GM21825 (cell line): ENCODE measurements at regions not wholly inside any gene's neighbourhood (a gene's known extent, or its start where the extent isn't known, plus 50 kb on each side); places are given as distances from the start of the nearest gene placed in this dataset.

Experiments used
- ATAC-seq: cut with Tn5 transposase; IDR thresholded peaks from one replicate; pipeline ENCODE4 v1.9.1; 2021; ENCODE audit warnings: mild to moderate bottlenecking, moderate library complexity; ENCODE audit not compliant: unreplicated experiment

DNA sequence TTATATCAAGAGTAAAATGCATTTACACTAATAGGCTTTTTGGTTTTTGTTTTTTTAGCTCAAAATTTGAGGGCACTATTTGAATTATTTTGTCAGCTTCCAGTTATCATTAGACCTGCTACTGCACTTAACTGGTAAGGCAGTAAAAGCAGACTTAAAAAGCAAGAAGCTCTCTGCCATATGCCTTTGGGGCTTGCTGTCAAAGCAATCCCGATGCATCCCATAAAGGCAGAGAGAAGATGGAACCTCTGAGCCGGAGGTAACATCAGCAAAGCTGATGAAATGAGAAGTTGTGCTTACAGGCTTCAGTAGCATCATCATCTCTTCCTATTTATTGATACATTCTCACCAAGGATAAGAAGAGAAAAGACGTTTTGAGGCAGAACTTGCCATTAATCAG is 1414.3 kb upstream of the CDH6 start:
- ATAC-seq: no peak

DNA sequence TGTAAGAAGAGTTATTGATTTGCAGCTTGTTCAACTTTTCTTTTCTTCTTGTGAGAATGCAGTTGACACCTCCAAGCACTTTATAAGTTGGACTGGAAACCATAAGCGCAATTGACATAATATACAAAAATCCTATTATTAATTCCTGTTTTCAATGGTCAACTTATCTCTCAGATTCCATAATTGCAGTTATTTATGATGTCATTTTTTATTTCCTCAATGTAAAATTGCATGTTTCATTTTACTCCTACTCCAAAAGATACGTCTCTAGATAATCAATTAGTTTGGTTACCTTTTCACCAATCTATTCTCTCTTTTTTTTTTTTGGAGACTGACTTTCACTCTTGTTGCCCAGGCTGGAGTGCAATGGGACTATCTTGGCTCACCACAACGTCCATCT is 1416.1 kb upstream of the CDH6 start:
- no peak for ATAC-seq

DNA sequence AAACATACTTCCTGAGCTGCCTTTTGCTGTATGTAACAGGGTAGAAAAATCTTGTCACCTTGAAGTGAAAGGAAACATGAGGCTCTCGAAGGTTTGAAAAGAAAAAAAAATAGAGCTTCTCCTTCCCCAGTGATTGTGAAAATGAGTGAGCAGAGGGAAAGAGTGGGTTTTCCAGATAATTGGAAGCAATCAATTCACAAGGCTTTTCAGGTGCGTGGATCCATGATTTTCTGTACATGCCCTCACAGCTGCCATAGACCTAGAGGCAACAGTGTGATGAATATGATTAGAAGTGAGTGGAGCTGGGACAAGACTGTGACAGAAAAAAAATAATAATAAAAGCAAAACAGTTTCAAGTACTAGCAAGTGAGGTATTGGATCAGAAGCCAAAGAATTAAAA is 1422.5 kb upstream of the CDH6 start:
- no peak for ATAC-seq

DNA sequence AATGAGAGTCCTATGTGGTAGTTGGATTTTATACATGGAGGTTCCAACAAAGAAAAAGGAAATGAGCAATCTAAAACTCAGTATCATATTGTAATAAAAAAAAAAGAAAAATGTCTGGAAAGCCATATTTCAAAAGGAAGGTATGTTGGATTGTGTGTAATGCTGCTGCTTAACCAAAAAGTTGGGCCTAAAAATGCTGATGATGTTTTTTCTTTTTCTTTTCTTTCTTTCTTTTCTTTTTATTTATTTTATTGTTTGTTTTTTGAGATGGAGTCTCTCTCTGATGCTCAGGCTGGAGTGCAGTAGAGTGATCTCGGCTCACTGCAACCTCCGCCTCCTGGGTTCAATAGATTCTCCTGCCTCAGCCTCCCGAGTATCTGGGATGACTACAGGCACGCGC is 1424.0 kb upstream of the CDH6 start:
- ATAC-seq: no peak

DNA sequence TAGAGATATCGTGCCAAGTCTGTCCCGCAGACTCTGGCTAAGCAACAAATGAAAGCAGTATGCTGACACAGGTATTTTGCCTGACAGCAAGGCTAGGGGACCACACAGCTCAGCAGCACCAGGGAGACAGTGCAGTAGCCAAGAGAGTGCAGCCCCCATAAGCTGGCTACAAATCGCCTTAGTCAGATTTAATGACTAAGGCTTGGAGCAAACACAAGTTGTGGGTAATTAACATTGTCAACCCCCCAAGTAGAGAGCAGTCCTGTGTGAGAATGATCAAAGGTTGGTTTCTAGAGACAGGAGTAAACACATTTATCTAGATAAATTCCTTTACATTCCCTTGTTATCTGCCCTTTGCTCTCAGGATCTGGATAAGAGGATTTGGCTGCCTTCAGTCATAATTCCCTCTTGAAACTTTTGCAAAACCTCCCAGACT is 1434.5 kb upstream of the CDH6 start:
- ATAC-seq: no peak

DNA sequence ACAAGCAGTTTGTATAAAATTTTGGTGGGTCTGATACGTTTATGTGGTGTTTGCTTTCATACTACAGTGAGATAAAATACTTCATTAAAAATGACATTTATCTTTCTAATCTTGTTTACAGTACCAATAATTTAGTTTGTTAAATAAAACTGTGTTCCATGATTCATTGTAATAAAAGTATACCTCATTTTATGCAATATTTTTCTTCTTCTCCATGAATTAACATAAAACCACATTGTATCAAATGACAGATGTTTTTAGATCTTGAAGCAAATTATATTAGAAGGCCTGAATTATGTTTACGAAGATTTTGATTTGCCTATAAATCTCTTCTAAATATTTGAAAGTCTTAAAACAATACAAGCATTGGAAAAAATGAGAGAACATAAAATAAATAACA is 1443.0 kb upstream of the CDH6 start:
- ATAC-seq: no peak

DNA sequence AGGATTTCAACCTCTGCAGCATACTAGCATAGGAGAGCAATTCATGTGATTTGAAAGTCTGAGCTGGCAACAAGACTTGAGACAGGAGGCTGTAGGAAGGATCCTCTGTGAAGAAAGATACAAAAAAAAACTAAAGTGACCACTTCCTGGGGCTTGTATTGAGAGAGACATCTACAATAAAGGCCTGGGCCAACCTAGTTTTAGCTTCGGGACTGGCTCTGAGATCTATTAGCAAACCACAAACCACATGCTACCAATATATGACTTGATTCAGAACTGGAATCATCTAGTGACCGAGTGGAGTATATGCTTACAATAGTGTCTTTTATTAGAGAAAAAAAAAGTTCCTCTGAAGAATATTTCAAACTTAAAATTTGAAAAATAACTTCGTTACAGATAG is 1448.9 kb upstream of the CDH6 start:
- ATAC-seq: no peak

DNA sequence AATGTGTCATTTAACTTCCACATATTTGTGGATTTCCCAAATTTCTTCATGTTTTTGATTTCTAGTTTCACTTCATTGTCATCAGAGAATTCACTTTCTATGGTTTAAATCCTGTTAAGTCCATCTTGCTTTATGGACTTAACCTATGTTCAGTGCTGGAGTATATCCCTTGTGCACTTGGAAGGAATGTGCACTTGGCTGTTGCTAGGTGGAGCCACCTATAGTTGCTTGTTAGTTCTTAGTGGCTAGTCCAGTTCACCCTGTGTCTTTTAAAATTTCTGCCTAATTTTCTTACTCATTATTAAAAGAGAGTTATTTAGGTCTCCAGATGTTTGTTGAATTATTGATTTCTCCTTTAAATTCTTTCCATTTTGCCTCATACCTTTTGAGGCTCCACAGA is 1472.5 kb upstream of the CDH6 start:
- ATAC-seq: no peak

DNA sequence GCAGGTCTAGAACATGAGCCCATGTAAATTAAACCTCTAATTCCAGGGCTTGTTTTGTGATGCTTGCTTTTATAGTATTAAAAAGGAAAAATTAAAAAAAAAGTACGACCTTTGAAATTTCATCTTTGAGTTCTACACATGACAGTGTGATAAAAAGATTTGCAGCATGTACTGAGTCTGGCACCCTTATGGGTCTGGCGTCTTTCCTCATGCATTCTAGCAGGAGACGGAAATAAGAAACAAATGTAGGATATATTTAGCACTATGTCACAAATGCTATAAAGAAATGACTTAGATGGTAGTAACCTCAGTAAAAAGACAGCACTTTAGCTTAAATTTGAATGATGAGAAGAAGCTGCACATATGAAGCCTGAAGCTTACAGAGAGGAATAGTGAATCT is 1474.3 kb upstream of the CDH6 start:
- ATAC-seq: no peak

DNA sequence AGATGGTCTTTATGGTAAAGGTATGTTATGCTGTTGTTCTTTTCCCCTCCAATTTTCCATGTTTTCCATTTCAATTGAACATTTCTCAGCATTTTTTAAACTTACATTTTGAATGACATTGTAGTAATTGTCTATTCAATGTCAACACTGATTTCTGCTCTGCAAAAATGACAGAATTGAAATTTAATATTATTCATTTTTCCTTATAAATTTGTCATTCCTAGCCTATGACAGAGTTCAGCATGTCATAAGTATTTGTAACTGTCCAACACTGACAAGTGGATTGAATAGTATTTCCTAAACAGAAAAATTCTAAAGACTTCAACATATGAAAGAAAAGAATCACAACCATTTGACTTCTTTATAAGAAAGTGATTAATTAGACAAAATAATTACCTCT is 1478.3 kb upstream of the CDH6 start:
- ATAC-seq: no peak

DNA sequence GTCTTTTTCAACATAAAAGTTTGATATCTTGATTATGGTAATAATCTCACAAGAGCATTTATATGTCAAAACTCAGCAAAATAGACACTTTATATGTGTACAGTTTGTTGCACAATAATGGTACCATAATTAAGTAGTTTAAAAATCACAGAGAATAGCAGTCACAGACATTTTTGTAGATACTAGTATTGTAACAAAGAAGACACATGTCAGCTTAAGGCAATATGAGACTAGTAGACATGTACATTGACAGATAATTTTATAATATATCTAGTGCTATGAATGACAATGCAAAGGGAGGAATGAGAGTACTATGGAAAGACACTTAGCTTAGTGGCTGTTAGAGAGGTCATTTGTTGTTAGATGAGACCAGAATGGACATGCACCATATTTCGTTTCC is 1490.6 kb upstream of the CDH6 start:
- no peak for ATAC-seq

DNA sequence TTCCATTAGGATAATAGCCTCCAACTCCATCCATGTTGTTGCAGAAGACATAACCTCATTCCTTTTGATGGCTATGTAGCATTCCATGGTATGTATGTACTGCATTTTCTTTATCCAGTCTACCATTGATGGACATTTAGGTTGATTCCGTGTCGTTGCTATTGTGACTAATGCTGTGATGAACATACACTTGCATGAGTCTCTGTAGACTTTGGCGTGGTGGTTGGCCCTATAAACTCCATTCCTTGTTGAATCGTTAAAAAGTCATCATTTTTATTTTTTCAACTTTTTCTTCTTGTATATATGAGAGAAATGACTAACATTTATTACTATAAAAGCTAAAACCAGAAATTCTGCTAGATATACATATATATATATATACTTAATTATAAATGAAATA is 1491.9 kb upstream of the CDH6 start:
- ATAC-seq: no peak

DNA sequence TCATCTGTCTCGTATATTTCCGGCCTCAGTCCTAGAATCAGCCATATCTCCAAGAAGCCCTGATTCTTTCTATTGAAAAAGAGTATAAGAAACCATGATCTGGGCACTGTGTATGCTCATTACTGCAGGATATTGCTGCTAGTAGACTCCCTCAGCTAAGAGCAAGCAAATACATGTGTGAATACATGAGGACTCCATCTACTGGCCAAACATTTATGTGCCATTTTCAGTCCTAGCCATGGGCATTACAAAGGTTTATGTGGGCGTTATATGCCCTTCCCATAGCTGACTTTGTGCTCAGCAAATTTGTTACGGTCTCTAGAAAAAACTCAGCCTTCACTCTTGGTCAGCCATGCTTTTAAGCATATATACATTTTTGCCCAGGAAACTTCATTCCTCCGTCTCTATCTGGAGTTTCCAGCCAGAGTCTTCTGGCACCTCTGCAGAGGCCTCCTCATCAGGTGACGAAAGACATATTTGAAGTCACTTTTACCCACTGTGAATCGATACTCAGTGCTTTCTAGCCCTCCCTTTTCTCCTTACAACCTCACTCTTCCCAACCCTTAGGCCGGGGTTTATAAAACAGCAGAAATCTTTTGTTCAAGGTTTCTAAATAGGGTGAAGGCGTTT is 1495.6 kb upstream of the CDH6 start:
- ATAC-seq: no peak

DNA sequence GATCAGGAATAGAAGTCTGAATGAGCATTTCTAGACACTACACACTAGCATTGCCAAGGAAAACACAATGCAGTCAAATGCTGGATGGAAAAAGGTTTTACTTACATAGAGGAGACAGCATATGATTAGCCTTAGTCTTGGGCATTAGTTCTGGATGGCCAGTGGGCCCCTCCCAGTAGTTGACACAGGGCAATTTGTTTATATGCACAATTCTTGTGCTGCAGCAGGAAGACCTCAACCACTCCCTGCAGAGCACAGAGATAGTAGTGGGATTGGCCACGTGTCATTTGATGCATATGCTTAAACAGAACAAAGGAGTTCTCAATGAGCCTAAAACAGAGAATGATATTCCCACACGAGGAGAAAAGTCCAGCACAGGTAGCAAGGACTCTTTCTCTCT is 1496.2 kb upstream of the CDH6 start:
- ATAC-seq: no peak

DNA sequence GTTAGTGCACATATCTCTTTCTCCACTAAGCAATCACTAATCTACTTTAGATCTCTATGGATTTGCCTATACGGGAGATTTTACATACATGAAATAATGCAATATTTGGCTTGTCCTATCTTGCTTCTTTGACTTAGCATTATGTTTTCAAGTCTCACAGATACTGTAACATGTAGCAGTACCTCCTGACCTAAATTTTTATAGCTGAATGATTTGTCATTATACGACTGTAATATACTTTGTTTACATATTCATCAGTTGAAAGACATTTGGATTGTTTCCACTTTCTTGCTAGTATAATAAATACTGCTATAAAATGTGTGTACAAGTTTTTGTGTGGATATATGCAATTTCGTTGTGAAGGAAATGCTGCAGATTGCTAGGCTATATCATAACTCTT is 1520.8 kb upstream of the CDH6 start:
- no peak for ATAC-seq

DNA sequence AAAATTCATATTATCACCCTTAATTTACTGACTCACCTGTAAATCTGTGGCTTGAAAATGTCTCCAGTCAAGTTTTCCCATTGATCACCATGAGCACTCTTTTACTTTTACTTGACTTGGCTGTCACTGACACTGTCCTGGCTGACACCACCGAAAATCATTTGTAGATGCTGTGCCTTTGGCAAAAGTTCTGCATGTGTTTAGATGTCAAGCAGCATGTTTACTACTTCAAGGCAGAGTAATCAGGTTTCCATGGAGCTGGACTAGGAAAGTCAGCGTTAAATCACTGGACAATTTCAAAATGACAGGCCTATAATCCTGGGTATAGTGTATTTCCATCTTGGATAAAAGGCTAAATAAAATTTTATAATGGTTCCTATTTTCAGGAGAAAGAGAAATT is 1530.6 kb upstream of the CDH6 start:
- no peak for ATAC-seq

DNA sequence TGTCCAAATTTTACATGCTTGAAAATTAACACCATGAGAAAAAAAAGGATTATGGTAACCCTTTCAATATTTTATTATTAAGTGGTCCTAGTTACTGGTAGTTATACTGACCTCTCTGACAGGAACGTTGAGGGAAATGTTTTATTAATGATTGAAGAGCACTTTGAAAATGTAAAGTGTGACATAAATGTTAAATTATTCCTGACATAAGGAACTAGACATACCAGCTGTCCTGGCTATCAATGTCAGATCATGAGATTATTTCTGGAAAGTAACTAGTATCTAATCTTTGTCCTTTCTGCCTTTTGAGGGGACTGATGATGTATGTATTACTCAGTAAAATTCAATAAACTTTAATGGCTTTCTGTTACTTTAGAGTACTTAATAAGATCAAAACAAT is 1538.5 kb upstream of the CDH6 start:
- no peak for ATAC-seq

DNA sequence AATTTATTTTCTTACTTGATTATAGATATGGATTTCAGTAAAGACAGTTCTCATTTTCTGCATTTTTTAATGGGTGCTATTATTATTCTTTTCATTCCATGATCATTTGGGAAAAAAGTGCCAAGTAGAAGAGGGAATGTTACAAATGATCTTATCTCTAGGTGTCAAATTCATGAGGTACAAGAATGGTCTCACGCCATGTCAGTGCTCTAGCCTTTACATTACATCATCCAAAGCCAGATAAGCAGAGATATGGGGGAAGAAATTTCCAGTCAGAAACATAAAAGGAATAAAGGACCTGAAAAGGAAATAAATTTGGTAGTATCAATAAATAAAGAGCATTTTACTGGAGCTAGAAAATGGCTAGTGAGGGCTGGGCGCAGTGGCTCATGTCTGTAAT is 1544.2 kb upstream of the CDH6 start:
- no peak for ATAC-seq

DNA sequence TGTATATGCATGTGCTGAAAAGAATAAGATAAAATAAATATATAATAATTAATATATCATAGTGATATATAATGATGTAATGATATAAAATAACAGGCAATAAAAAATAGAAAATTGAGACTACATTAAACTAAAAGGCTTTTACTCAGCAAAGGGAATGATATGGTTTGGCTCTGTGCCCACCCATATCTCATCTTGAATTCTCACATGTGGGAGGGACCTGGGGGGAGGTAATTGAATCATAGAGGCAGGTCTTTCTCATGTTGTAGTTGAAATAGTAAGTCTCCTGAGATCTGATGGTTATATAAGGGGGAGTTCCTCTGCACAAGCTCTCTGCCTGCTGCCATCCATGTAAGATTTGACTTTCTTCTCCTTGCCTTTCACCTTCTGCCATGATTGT is 1550.9 kb upstream of the CDH6 start:
- no peak for ATAC-seq

DNA sequence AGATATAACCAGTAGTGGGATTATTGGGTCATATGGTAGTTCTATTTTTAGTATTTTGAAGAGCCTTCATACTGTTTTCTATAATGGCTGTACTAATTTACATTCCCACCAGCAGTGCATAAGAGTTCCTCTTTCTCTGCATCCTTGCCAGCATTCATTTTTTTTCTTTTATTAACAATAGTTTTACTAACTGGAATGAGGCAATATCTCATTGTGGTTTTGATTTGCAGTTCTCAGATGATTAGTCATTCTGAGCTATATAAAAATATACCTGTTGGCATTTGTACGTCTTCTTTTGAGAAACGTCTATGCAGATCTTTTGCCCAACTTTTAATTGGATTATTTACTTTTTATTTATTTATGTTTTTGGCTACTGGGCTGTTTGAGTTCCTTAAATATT is 1579.3 kb upstream of the CDH6 start:
- no peak for ATAC-seq

DNA sequence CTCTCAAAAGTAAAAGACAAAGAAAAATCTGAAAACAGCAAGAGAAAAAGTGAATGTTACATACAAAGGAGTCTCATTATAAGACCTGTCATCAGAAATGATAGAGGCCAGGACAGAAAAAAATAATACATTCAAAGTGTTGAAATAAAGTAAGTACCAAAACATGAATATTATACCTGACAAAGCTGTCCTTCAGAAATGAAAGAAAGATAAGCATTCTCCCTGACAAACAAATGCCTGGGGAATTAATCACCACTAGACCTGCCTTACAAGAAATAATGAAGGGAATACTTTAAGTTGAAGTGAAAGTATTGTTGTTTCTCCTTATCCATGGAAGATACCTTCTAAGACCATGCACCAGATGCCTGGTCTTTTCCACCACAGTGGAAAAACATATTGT is 1605.2 kb upstream of the CDH6 start:
- ATAC-seq: no peak

DNA sequence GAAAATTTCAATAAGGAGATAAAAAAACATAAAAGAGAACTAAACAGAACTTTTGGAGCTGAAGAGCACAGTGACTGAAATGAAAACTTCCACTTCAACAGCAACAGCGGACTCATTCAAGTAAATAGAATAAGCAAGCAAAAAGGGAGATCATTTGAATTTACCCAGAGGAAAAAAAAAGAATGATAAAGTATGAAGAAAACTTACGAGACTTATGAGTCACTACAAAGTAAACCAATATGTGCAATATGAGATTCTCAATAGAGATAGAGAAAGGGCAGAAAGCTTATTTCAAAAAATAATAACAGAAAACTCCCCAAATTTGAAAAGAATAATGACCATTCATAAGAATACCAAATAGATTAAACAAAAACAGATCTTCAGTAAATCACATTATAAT is 1605.7 kb upstream of the CDH6 start:
- ATAC-seq: no peak

DNA sequence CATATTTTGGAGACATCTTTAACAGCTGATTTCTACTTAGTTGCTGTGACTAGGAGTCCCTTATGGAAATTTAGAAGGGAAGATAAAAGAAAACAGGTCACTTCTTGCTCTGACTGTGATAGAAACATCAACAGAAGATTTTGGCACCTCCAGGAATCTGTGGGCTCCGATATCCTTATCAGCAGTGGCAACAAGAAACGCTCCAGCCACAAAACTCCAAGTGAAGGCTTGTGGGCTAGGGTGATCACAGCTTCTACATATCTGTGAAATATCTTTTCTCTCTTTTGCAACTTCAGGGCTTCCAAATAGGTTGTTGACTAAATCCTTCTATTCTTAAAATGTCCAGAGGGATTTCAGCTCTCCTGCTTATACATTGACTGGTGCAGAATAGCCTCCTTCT is 1625.5 kb upstream of the CDH6 start:
- ATAC-seq: no peak

DNA sequence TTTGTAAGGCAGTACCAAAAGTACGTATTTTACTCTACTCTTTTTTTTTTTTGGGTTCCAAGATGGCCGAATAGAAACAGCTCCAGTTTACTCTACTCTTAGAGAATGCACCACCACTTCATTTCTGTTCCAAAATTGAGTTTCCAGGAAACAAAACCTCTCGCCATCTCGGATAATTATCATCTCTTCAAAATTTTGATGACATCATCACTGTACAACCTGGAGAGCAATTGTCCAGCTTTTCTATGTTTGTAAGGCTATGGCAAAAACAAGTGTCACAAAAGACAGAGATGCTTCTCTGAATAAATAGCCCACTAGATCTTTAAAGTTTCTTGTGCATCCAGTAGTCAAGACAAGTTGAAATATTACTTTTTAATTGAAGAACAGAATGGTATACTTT is 1631.9 kb upstream of the CDH6 start:
- no peak for ATAC-seq
